Dermis blood vessel endothelial cell (primary cell): ENCODE measurements at regions not wholly inside any gene's neighbourhood (a gene's known extent, or its start where the extent isn't known, plus 50 kb on each side); places are given as distances from the start of the nearest gene placed in this dataset.
"Not testable (repeated sequence)": the region's sequence is repeated elsewhere in the genome, so short reads cannot be mapped to it uniquely, and the experiment has no call there.

Experiments used
- DNase-seq: peaks from one replicate; pipeline ENCODE4 v3.0.0; 2010

GRCh38 chr21:25487046-25487594 is 120.2 kb downstream of the MRPL39 start:
- no peak for DNase-seq

DNA sequence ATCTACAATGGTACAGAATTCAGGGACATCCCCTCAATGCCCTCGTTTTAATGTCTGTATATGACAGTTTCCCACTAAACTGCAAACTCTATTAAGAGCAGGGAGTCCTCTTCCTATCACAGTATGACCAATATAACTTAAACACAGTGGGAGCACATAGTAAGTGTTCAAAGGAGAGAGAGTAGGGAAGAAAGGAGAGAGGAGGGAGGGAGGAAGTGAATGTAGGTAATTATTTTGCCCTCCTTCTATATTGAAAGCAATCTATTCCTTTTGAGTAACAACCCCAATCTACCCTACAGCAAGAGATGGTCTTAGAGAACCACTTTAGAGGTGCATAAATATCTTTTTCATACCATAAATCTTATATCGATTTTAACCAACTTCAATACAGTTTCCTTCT is 121.4 kb downstream of the MRPL39 start:
- no peak for DNase-seq

DNA sequence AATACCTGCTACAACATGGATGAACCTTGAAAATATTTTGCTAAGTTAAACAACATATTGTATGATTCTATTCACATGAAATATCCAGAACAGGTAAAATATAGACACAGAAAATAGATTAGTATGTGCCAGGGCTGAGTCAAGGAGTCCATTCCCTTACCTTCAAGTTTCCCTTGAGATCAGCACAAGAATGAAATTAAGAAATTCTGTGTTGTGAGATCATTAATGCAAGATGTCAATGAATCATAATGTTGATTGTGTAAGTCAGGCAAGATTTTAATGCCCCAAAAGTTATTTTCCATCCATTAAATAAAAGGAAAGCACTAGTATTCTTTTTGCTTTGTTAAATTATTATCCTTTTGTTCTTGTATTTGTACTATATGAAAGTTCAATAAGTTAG is 139.4 kb downstream of the MRPL39 start:
- no peak for DNase-seq

DNA sequence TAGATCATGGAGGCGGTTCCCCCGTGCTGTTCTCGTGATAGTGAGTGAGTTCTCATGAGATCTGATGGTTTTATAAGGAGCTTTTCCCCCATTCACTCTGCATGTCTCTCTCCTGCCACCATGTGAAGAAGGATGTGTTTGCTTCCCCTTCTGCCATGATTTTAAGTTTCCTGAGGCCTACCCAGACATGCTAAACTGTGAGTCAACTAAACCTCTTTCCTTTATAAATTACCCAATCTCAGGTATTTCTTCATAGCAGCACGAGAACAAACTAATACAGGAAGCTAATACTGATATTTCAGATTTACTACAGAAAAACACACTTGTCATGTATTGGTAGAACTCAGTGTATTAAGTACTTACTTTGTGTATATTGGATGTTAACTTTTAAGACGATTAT is 140.2 kb downstream of the MRPL39 start:
- not testable (repeated sequence) for DNase-seq

- no peak for DNase-seq
Observed at GRCh38 chr21:25466470-25466869, 140.8 kb downstream of the MRPL39 start.

- no peak for DNase-seq
Observed at GRCh38 chr21:25465263-25465662, 142.0 kb downstream of the MRPL39 start.

DNA sequence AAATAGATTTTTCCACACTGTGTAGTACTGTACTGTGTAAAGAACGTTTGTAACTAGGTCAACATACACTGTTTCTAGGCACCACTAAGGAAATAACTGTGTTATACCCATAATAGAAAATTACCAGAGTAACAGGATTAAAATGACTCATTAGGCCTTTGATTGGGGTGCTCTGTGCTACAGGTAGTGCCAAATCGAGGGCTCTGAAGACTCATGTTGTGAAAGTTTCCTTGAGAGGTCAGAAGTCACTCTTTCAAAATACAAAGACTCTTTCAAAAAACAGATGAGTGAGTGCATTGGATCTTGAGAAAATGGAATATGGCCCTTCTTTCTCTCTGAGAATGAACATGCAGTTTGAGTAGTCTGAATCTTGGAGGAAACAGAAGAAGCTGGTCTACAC is 143.0 kb downstream of the MRPL39 start:
- no peak for DNase-seq

DNA sequence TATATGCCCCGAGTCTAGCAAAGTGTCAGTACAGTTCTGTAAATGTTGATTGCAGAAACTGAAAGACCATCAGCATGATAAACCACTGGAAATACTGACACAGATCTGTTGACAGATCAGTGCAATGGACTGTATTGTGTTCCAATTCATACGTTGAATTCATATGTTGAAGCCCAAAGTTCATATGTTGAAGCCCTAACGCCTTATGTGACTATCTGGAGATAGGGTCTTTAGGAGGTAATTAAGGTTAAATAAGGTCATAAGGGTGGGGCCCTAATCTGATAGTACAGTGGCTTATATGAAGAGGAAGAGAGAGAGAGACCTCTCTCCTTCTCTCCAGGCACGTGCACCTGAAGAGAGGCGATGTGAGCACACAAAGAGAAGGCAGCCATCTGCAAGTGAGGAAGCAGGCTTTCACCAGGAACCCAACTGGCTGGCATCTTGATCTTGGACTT is 144.7 kb downstream of the MRPL39 start:
- no peak for DNase-seq

- DNase-seq: peak; percentile 1
Observed at GRCh38 chr21:25461725-25462124, 145.6 kb downstream of the MRPL39 start.

GRCh38 chr21:25459993-25460392 is 147.3 kb downstream of the MRPL39 start:
- no peak for DNase-seq

DNA sequence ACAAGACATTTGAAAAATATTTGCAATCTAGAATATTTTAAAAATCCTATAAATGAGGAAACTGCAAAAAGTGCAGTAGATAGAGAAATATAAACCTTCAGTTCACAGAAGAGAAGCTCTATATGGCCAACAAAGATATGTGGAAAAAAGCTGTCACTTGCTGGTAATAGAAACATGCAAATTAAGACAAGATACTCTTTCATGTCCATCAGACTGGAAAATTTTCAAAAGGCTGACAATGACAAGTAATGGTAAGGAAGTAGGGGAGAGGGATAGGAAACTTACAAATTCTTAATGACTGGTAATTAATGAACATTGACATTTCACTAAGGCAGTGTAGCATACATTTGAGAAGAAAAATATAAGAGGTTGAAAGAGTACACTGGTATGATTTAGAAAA is 147.9 kb downstream of the MRPL39 start:
- no peak for DNase-seq

DNA sequence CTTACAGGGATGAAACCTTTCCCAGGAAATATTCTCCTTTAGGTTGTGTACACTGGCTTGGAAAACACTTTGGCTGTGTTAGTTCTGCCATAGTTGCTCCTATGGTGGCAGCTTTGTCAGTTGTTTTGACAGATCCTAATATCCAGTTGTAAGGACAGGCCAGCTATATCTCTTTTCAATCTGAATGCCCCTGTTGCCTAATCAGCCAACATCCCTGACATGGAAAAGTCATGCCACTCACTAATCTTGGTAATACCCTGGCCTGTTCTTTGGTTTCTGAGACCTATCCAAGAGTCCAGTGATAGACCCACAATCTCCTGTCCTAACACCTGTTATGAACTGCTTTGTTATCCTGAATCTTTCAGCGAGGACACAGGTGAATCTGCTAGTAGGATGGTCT is 148.8 kb downstream of the MRPL39 start:
- DNase-seq: no peak

- no peak for DNase-seq
Observed at GRCh38 chr21:25457946-25458345, 149.3 kb downstream of the MRPL39 start.

DNA sequence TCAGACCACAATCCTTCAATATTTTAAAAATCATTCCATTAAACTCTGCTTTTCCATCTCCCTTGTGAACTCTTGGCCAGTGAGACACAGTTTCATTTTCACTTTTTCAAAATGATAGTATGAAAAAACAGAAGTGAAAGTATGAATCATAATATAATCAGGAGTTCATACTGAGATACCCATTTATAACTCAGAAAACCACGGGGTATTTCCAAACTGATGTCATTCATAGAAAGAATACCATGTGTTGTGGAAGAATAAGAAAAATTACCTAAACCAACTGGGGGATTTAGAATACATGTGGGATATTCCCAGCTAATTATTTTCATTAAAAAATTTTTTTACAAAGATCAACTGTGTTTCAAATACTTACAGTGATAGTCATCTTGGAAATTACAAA is 149.9 kb downstream of the MRPL39 start:
- peak; percentile 2 for DNase-seq

GRCh38 chr21:25456672-25457071 is 150.6 kb downstream of the MRPL39 start:
- DNase-seq: no peak

DNA sequence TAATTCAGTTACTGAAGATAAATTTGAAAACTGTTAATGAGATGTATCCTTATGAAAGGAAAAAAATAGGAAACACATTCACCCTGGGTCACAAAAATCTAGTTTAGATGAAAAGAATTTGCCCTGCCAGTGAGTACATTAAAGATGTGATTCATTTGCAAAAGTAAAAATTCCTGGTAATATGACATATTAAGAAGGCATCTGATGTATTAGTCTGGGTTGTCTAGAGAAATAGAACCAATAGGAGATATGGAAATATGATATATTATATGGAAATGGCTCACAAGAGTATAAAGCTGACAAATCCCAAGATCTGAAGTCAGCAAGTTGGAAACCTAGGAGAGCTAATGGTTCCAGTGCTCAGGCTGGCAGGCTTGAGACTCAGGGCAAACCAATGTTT is 153.8 kb downstream of the MRPL39 start:
- no peak for DNase-seq

GRCh38 chr21:25449950-25450349 is 157.3 kb downstream of the MRPL39 start:
- no peak for DNase-seq

DNA sequence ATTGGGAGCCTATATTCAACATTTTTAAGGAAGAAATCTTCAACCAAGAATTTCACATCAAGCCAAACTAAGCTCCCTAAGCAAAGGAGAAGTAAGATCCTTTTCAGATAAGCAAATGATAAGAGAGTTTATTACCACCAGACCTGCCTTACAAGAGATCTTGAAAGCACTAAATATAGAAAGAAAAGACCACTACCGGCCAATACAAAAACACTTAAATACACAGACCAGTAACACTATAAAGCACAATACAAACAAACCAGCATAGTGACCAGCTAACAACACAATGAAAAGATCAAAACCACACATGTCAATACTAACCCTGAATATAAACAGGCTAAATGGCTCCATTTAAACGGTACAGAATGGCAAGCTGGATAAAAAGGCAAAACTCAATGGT is 165.4 kb downstream of the MRPL39 start:
- no peak for DNase-seq

DNA sequence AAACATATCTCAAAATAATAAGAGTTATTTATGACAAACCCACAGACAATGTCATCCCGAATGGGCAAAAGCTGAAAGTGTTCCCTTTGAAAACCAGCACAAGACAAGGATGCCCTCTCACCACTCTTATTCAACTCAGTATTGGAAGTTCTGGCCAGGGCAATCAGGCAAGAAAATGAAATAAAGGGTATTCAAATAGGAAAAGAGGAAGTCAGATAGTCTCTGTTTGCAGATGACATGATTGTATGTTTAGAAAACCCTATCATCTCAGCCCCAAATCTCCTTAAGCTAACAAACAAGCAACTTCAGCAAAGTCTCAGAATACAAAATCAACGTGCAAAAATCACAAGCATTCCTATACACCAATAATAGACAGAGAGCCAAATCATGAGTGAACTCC is 169.8 kb downstream of the MRPL39 start:
- DNase-seq: not testable (repeated sequence)

GRCh38 chr21:25428537-25428936 is 178.7 kb downstream of the MRPL39 start:
- no peak for DNase-seq

- no peak for DNase-seq
Observed at GRCh38 chr21:25427828-25428227, 179.5 kb downstream of the MRPL39 start.

GRCh38 chr21:25426580-25426979 is 180.7 kb downstream of the MRPL39 start:
- no peak for DNase-seq

GRCh38 chr21:25425156-25425555 is 182.1 kb downstream of the MRPL39 start:
- no peak for DNase-seq

DNA sequence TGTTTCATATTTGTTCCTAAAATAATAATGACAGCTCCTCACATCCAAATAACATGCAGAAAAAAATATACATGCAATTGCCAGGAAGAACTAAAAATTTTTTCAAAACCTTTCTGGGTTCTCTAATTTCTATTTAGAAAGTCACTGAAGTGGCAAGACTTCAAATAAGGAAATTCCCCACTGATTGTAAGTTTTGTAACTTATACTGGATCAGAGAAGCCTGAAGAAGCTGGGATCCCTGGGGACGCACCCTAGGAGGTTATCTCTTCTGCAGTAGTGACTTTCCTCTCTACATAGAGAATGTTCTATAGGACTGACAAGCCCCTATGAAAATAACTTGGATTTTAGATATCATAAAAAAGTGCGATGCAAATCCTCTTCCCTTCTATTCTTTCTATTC is 182.6 kb downstream of the MRPL39 start:
- no peak for DNase-seq

DNA sequence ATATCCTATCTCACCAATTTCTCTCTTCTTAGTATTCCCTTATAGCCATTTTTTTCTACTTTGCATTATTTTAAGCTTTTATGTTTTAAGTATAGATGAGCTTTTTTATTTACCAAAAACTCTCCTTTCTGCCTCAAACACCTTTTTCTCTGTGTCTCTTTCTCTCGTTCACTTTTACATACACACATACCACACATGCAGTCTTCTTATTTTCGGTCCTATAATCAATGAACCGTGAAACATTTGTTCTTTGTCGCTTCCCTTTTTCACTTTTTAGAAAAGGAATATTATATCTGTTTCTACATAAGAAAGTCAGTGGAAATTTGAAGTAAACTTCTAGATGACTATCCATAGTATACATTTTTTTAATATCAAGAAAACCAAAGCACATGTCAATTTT is 183.2 kb downstream of the MRPL39 start:
- no peak for DNase-seq
